ES-I3 (cell line): ENCODE measurements at regions not wholly inside any gene's neighbourhood (a gene's known extent, or its start where the extent isn't known, plus 50 kb on each side); places are given as distances from the start of the nearest gene placed in this dataset.

ENCODE experiments used
- H3K36me3 ChIP-seq: 2 replicates; pipeline ENCODE4 v1.6.1; 2013; ENCODE audit warnings: mild to moderate bottlenecking, low read length, control low read depth, moderate library complexity; ENCODE audit not compliant: insufficient read depth
- H3K4me1 ChIP-seq: 2 replicates; pipeline ENCODE4 v1.6.1; 2013; ENCODE audit warnings: mild to moderate bottlenecking, control low read depth, low read length; ENCODE audit not compliant: insufficient read depth
- H3K9ac ChIP-seq: 2 replicates; pipeline ENCODE4 v1.6.1; 2013; ENCODE audit warnings: low read depth, mild to moderate bottlenecking, low read length, moderate library complexity
- H3K9me3 ChIP-seq: 2 replicates; pipeline ENCODE4 v1.6.1; 2013; ENCODE audit warnings: mild to moderate bottlenecking, low read length, moderate library complexity; ENCODE audit not compliant: control insufficient read depth, insufficient read depth

DNA sequence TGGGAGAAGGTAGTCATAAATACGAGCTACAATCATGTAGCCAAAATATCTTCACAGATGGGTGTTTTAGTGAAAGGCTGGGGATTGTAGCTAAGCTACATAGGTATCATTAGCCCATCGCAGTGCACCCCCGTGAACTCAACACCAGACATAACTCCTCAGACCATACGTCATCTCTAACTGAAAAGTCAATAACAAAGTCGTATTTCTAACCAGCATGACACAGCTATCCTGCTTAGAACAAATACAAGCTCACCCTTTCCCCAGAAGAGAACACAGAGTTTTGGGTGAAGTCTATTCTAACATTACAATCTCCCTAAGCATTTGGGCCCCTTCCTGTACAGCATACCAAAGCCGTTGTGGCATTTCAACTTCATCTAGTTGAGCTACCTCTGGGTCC, 636.6 kb upstream of the DPP6 start:
- Histone ChIP-seq H3K4me1 (no peaks in the 10 kb centered on the region), H3K9me3 (no peaks in the 10 kb centered on the region; the same call in none of the 2 replicates), H3K36me3 (no peaks in the 10 kb centered on the region), H3K9ac (no peak overlapping the region)

DNA sequence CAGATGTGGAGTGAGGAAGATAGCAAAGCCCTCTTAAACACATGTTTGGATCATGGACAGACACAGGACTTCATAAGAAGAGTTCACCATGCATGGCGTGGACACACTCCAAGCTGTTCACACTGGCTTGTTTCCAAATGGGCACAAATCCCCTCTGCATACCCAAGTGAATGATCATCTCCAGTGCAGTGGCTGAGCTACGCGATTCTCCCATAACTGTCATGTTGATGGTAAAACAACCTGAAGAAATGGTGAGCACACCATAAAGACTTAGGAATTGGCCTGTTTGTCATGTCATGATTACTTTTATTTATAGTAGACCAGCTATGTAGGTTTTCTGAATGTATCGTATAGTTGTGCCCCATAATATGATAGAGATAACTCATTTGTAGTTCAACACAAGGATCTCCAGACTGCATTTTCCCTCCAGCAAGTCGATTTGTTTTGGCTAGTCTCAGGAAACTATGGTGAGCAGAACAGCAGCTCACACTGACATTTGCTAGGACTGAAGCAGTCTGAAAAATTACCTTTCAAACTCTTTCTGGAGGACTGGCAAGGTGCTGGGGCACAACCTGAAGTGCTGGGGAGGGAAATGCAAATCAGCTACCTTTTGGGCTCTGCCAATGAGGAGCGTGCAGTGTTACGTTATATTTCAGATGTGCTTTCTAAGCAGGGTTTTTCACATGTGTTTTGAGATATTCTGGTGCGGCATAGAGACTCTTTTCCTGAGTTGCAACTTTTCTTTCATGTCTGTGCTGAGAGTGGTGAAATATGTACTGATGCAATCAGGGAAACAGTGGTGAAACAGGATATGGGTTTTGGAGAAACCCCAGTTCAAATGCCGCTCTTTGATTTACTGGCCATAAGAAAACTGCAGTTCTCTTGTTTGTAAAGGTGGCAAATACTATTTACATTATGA, 629.6 kb upstream of the DPP6 start:
- H3K4me1 ChIP-seq = no peaks in the 10 kb centered on the region
- H3K36me3 ChIP-seq = no peaks in the 10 kb centered on the region
- H3K9me3 ChIP-seq = peaks cover 3% of the 10 kb centered on the region
- no peak overlapping the region for H3K9ac ChIP-seq

GRCh38 chr7:153423210-153423590, 629.0 kb upstream of the DPP6 start:
- Histone ChIP-seq H3K9me3 (peaks cover 3% of the 10 kb centered on the region), H3K9ac (no peak overlapping the region), H3K36me3 (no peaks in the 10 kb centered on the region), H3K4me1 (no peaks in the 10 kb centered on the region)

DNA sequence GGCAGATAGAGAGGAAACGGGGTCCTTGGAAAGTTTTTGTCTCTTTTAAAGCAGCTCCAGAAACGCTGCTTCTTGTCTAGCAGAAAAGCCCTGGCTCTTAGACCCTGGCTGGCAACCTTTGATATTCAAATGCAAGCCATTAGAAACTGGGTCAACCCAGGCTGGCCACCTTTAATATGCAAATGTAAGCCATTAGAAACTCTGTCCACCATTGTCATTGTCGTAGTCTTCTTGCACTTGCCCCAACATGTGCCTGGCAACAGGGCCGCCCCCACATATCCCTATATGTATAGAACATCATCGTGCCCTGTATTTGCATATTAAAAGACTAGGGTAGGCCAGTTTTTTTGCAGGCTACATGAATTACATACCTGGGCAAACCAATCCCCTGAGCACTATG, 621.3 kb upstream of the DPP6 start:
- H3K9me3 ChIP-seq = peaks cover 15% of the 10 kb centered on the region
- H3K9ac ChIP-seq = no peak overlapping the region
- no peaks in the 10 kb centered on the region for H3K4me1 ChIP-seq
- no peaks in the 10 kb centered on the region for H3K36me3 ChIP-seq

DNA sequence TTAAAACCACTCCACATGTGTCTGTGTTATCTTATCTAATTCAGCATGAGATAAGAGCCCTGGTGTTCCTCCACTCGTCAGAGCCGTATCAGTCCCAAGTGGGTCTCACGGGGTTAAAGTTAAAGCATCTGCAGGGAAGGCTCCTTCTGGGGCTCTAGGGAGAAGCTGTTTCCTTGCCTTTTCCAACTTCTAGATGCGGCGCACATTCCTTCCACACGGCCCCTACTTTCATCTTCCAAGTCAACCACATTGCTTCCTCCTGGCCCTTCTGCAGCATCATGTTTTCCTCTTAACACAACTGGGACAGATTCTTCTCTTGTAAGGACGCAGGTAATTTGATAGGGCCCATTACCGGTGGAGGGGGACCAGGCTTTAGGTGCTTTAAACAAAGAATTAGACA, 620.1 kb upstream of the DPP6 start:
- H3K36me3 ChIP-seq = no peaks in the 10 kb centered on the region
- no peaks in the 10 kb centered on the region for H3K4me1 ChIP-seq
- H3K9me3 ChIP-seq = peaks cover 15% of the 10 kb centered on the region
- no peak overlapping the region for H3K9ac ChIP-seq

GRCh38 chr7:153433223-153433622, 619.0 kb upstream of the DPP6 start:
- Histone ChIP-seq H3K36me3 (no peaks in the 10 kb centered on the region), H3K9ac (no peak overlapping the region), H3K9me3 (peaks cover 12% of the 10 kb centered on the region), H3K4me1 (no peaks in the 10 kb centered on the region)

- H3K9ac ChIP-seq = no peak overlapping the region
- no peaks in the 10 kb centered on the region for H3K36me3 ChIP-seq
- H3K9me3 ChIP-seq = no peaks in the 10 kb centered on the region
These were observed 611.5 kb upstream of the DPP6 start for GRCh38 chr7:153440715-153441114.

DNA sequence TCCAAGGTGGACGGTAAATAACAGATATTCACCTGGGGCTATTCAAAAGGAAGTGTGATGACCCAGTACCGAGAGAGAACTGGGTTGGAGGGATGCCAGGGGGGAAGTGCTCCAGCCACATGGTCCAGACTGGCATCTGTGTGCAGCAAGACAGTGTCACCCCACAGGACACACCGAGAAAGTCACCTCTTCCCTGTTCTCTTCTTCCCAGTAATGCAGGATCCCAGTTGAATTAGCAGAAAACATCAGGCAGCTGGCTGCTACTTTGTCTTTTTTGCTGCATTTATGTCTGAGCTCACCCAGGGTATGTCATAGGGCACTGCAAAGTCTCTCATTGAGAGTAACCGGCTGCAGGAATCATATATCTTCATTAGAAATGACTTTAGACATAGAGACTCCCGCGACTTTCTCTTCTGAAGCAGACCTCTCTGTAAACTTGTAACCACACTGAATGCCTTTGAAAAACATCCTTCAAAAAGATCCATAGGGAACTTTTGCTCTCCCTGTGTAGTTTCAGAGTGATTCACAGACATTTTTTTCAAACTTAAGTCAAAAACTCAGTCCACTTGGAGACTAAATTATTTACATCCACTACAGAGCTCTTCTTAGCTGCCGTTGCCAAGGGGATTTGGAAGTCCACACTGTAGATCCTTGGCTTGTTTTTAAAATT, 609.0 kb upstream of the DPP6 start:
- Histone ChIP-seq H3K36me3 (no peaks in the 10 kb centered on the region), H3K4me1 (no peaks in the 10 kb centered on the region), H3K9me3 (no peaks in the 10 kb centered on the region), H3K9ac (no peak overlapping the region)

More at GRCh38 chr7:153440715-153441114, 611.5 kb upstream of the DPP6 start:
- H3K4me1 ChIP-seq = no peaks in the 10 kb centered on the region

DNA sequence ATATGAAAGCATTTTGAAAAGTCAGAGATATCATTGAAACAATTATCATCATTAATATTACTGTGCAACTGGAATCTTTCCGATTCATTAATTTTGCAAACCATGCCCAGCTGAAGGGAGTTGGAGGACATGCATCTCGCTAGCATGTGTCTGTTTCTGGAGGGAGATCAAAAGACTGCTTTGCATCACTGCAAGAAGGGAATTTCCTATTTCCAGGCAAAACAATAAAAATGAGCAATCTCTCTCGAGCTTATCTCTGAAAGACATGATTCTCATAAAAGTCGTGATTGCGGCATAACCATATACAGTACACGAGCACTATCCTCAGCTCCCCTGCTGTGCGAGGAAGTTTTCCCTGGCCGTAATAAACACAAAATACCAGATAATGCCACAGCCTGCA, 607.6 kb upstream of the DPP6 start:
- H3K9me3 ChIP-seq = no peaks in the 10 kb centered on the region
- H3K4me1 ChIP-seq = no peaks in the 10 kb centered on the region
- H3K36me3 ChIP-seq = no peaks in the 10 kb centered on the region
- H3K9ac ChIP-seq = no peak overlapping the region

DNA sequence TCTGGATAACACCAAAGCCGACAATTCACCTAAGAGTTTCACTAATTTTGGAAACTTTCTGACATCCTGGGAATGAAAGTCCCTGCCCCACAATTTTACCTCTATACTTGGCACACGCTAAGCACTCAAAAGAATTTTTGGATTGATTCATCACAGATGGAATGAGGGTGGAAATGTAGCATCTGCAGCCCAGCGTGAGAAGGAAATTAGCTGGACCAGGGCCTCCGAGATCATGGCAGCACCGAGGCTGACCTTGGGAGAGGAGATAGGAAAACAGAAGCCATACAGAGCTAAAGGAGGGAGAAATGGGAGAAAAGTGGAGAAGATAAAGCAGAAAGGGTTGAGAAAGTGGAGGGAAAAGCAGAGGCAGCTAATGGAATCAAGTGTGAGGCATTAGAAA, 606.6 kb upstream of the DPP6 start:
- Histone ChIP-seq H3K9ac (no peak overlapping the region), H3K36me3 (no peaks in the 10 kb centered on the region), H3K9me3 (no peaks in the 10 kb centered on the region), H3K4me1 (no peaks in the 10 kb centered on the region)

- no peak overlapping the region for H3K9ac ChIP-seq
- no peaks in the 10 kb centered on the region for H3K36me3 ChIP-seq
- no peaks in the 10 kb centered on the region for H3K4me1 ChIP-seq
- H3K9me3 ChIP-seq = no peaks in the 10 kb centered on the region
These were observed 605.7 kb upstream of the DPP6 start for GRCh38 chr7:153446490-153446889.

GRCh38 chr7:153447011-153447410, 605.2 kb upstream of the DPP6 start:
- H3K4me1 ChIP-seq = no peaks in the 10 kb centered on the region
- no peaks in the 10 kb centered on the region for H3K36me3 ChIP-seq
- H3K9me3 ChIP-seq = no peaks in the 10 kb centered on the region
- no peak overlapping the region for H3K9ac ChIP-seq

- Histone ChIP-seq H3K9ac (no peak overlapping the region), H3K4me1 (no peaks in the 10 kb centered on the region), H3K36me3 (no peaks in the 10 kb centered on the region), H3K9me3 (no peaks in the 10 kb centered on the region)
These were observed 599.5 kb upstream of the DPP6 start for GRCh38 chr7:153452661-153453060.

DNA sequence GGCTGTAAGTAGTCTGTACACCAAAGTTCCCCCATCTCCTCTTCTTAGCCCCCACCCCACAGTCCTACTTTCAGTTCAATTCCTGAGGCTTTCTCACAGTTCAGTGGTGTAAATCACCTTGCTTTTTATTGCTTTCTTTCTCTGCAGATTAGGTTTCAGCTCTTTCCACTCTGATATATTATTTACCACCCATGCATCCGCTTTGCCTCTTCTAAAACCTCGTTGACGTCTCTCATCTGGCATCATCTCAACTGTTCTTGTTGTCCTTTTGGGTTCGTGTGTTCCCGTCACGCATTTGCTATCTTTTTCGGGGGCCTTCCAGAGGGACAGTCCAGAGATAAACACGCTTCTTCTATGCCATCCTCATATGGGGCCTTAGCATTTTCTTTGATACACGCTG, 597.9 kb upstream of the DPP6 start:
- no peak overlapping the region for H3K9ac ChIP-seq
- H3K9me3 ChIP-seq = no peaks in the 10 kb centered on the region
- no peaks in the 10 kb centered on the region for H3K36me3 ChIP-seq
- no peaks in the 10 kb centered on the region for H3K4me1 ChIP-seq

DNA sequence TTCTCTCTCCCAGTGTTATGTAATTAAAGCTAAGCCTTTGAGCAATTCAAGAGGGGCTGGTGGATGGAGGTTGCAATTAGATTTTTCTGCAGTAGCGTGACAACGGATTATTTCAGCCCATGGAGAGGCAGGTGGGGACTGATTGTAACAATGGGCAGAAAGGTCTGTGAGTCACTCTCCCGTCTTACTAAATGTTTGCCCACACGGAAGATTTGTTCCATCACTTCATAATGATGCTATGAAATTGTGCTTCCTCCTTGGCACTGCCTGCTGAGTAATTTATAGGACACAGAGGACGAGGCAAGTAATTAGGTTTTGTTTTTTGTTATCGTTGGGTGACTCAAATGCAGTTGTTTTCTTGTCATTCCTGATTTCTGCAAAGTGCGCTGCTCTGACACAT, 594.5 kb upstream of the DPP6 start:
- Histone ChIP-seq H3K4me1 (no peaks in the 10 kb centered on the region), H3K9ac (no peak overlapping the region), H3K36me3 (no peaks in the 10 kb centered on the region), H3K9me3 (no peaks in the 10 kb centered on the region; the same call in none of the 2 replicates)
